Natural killer cell (primary cell): ENCODE measurements at regions not wholly inside any gene's neighbourhood (a gene's known extent, or its start where the extent isn't known, plus 50 kb on each side); places are given as distances from the start of the nearest gene placed in this dataset.

ENCODE experiments used
- ATAC-seq, 3 donors: fragments of 150-1000 bp in 2 of 3; fragments of 200-7000 bp in 1 of 3; cut with Tn5 transposase; 1 replicate in 1 of 3; 2 replicates in 2 of 3; pipeline ENCODE4 v1.10.0; 2021; ENCODE audit warnings: mild to moderate bottlenecking in 2 of 3, moderate library complexity in 2 of 3
- DNase-seq, 2 donors: peaks; one replicate each; pipeline versions ENCODE4 v3.0.0 to v3.0.0-alpha.2; 2013 to 2021; ENCODE audit warnings: mixed read lengths in 1 of 2
- H3K27ac ChIP-seq: one replicate; pipeline ENCODE4 v1.5.1; 2013; ENCODE audit warnings: mild to moderate bottlenecking, low read length
- H3K27me3 ChIP-seq: one replicate; pipeline ENCODE4 v1.6.1; 2013; ENCODE audit warnings: low read length; ENCODE audit not compliant: control insufficient read depth, insufficient read depth
- H3K36me3 ChIP-seq: one replicate; pipeline ENCODE4 v1.6.1; 2013; ENCODE audit warnings: low read length; ENCODE audit not compliant: control insufficient read depth, insufficient read depth
- H3K4me1 ChIP-seq: one replicate; pipeline ENCODE4 v1.6.1; 2013; ENCODE audit warnings: low read length; ENCODE audit not compliant: control insufficient read depth, insufficient read depth
- H3K4me3 ChIP-seq: one replicate; pipeline ENCODE4 v1.5.1; 2013; ENCODE audit warnings: low read length
- H3K9me3 ChIP-seq: one replicate; pipeline ENCODE4 v1.6.1; 2013; ENCODE audit warnings: low read length; ENCODE audit not compliant: control insufficient read depth, insufficient read depth
- H3K27ac Mint-ChIP-seq, 2 donors: one replicate each; pipeline ENCODE4 v1.8.0; 2022; ENCODE audit warnings: mild to moderate bottlenecking in 2 of 2, mixed read lengths in 2 of 2, moderate library complexity in 1 of 2
- H3K27me3 Mint-ChIP-seq, 2 donors: one replicate each; pipeline ENCODE4 v1.8.0; 2022; ENCODE audit warnings: low read depth in 2 of 2, mixed read lengths in 2 of 2
- H3K36me3 Mint-ChIP-seq: one replicate; pipeline ENCODE4 v1.8.0; 2022; ENCODE audit warnings: mixed read lengths
- H3K4me1 Mint-ChIP-seq, 2 donors: one replicate each; pipeline ENCODE4 v1.8.0; 2022; ENCODE audit warnings: mixed read lengths in 2 of 2
- H3K4me3 Mint-ChIP-seq: one replicate; pipeline ENCODE4 v1.8.0; 2022; ENCODE audit warnings: mild to moderate bottlenecking, moderate library complexity, mixed read lengths
- H3K9me3 Mint-ChIP-seq, 2 donors: one replicate each; pipeline ENCODE4 v1.8.0; 2022; ENCODE audit warnings: mixed read lengths in 2 of 2
- CTCF ChIP-seq: fragments of 200-600 bp; IDR thresholded peaks from one replicate; pipeline ENCODE4 v1.8.0; 2022; ENCODE audit warnings: antibody characterized with exemption
- WGBS: methylation state at CpG from one replicate; pipeline ENCODE4 v1.1.7; 2013; ENCODE audit warnings: missing lambda C conversion rate; ENCODE audit not compliant: insufficient coverage; 5-methylcytosine and 5-hydroxymethylcytosine counted together
- intact Hi-C: fragments of 100-400 bp; cut with micrococcal nuclease; formaldehyde crosslinking; loops from one replicate; pipeline ENCODE4 v1.14.2; 2022

- H3K36me3 ChIP-seq = no peaks in the 10 kb centered on the region
- intact Hi-C loops = no loop called here
- no peaks in the 10 kb centered on the region for H3K27me3 ChIP-seq
- H3K4me1 ChIP-seq = no peaks in the 10 kb centered on the region
- WGBS = 79% methylated on average over 1 of the region's 1 CpG
- no peak overlapping the region for H3K27ac ChIP-seq
- Mint-ChIP-seq H3K9me3 (no peaks in the 10 kb centered on the region), H3K27ac (no peak overlapping the region), H3K36me3 (no peaks in the 10 kb centered on the region), H3K4me3 (no peak overlapping the region), H3K4me1 (no peaks in the 10 kb centered on the region), H3K27me3 (peaks cover 0 to 12% of the 10 kb centered on the region in 2 donors)
- H3K9me3 ChIP-seq = no peaks in the 10 kb centered on the region
- ATAC-seq (no peak), DNase-seq (no peak)
- TF ChIP-seq CTCF = no peak
- H3K4me3 ChIP-seq = no peak overlapping the region
These were observed 144.9 kb downstream of the C4orf33 start for GRCh38 chr4:129240816-129241215.

GRCh38 chr4:129246145-129246544, 150.2 kb downstream of the C4orf33 start:
- no peaks in the 10 kb centered on the region for H3K36me3 ChIP-seq
- Mint-ChIP-seq H3K27me3 (peaks cover 0 to 3% of the 10 kb centered on the region in 2 donors), H3K27ac (no peak overlapping the region), H3K9me3 (no peaks in the 10 kb centered on the region), H3K4me1 (no peaks in the 10 kb centered on the region), H3K4me3 (no peak overlapping the region), H3K36me3 (no peaks in the 10 kb centered on the region)
- DNase-seq = no peak
- no peak for TF ChIP-seq CTCF
- no peaks in the 10 kb centered on the region for H3K4me1 ChIP-seq
- ATAC-seq = no peak
- 86% methylated on average over 4 of the region's 4 CpGs for WGBS
- H3K9me3 ChIP-seq = no peaks in the 10 kb centered on the region
- H3K27ac ChIP-seq = no peak overlapping the region
- H3K4me3 ChIP-seq = no peak overlapping the region
- intact Hi-C loops = no loop called here
- H3K27me3 ChIP-seq = no peaks in the 10 kb centered on the region

- no peak for ATAC-seq
- WGBS = 81% methylated on average over 14 of the region's 15 CpGs
These were observed 151.0 kb downstream of the C4orf33 start for GRCh38 chr4:129246910-129247461.

More at GRCh38 chr4:129246910-129247461, 151.0 kb downstream of the C4orf33 start:
- H3K9me3 Mint-ChIP-seq = no peaks in the 10 kb centered on the region
- Histone ChIP-seq H3K36me3 (no peaks in the 10 kb centered on the region), H3K4me1 (no peaks in the 10 kb centered on the region), H3K9me3 (no peaks in the 10 kb centered on the region), H3K27me3 (no peaks in the 10 kb centered on the region), H3K4me3 (no peak overlapping the region), H3K27ac (no peak overlapping the region)
- no peak overlapping the region for H3K27ac Mint-ChIP-seq
- intact Hi-C loops = no loop called here
- no peak overlapping the region for H3K4me3 Mint-ChIP-seq
- TF ChIP-seq CTCF = no peak
- H3K36me3 Mint-ChIP-seq = no peaks in the 10 kb centered on the region
- H3K4me1 Mint-ChIP-seq = no peaks in the 10 kb centered on the region
- no peak for DNase-seq
- H3K27me3 Mint-ChIP-seq = peaks cover 0 to 3% of the 10 kb centered on the region in 2 donors
